SHP77 (cell line): ENCODE measurements at regions not wholly inside any gene's neighbourhood (a gene's known extent, or its start where the extent isn't known, plus 50 kb on each side); places are given as distances from the start of the nearest gene placed in this dataset.

Experiments
- DNase-seq, 2 experiments: peaks; one replicate each; lab custom pipeline; 2025; lab: John Stamatoyannopoulos, UW

- no peak for DNase-seq
Observed at GRCh38 chr2:157150747-157151146, 106.8 kb upstream of the GALNT5 start.

DNA sequence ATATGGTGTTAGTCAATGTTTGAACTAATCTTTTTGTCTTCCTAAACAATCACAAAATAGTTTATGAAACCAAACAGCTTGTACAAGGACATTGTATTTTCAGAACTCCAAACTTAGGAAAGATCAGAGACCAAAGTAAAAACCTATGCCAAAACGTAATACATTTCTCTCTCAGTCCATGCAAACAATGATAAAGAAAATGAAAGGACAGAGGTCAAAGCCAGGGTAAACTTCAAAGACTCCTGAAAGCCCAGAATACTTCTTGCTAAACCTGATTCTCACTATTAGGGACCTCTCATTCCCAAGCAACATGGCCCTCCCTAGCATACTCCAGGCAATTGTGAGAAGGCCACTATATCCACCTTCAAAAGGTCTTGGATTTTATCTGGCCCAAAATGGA, 105.1 kb upstream of the GALNT5 start:
- no peak for DNase-seq

DNA sequence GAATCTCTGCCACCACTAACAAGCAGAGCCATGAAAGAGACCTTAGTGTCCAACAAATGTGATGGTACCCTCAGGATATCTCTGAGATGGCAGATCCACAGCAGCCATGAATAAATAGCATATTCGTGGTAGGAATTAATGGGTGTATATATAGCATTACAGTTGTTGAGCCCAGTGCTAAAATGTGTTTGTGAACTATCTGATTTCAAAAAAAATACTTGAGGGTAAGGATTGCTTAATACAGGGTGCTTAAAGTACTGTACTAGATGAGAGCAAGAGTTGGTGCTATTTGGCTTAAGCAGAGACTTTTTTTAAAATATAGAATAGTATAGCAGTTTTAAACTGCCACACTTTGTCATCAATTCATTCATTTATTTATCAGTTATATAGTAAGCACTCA, 101.5 kb upstream of the GALNT5 start:
- no peak for DNase-seq

DNA sequence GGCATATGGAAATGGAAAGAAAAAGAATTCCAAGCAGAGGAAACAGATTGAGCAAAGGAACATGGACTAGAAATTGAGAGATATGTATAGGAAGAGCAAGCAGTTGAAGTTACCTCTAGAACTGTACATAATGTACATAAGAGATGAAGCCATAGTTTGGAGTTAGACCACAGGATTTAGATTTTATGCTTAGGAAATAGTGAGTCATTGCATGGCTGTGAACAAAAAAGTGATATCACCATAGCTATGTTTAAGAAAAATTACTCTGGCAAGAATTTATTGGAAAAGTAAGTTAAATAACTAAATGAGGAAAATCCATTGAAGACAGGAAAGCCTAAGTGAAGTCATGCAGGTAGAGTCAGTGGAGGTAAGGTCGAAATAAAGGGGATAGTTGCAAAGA, 99.4 kb upstream of the GALNT5 start:
- DNase-seq = no peak

DNA sequence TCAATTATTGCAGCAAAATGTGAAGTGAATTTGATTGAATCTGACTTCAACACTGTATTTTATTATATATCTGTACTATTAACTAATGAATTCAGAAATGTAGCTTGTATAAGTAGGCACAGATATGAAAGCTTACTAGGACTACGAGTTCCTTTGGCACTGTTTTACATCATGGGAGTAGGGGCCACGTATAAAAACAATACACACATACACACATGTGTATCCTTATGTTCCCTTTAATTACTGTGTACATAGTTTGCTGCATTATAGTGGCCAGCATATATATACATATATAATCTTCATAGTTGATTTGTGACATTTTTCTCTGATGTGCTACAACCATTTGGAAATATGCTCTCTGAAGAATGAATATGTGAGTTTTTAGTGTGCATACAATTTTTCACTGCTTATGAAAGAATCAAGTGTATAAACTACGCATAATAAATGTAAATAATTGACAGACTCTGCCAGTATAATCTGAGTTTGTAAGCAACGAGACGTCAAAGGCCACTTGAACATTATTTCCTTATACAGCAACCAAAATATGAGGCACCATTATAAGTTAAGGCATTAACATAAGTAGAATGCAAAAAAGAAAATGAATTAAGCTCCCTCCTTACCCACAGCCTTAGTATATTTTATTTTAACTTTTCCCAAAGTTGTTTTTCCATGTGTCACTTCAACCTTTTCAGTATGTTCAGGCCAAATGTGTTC, 98.1 kb upstream of the GALNT5 start:
- no peak for DNase-seq

GRCh38 chr2:157160111-157160510, 97.4 kb upstream of the GALNT5 start:
- DNase-seq = no peak

DNA sequence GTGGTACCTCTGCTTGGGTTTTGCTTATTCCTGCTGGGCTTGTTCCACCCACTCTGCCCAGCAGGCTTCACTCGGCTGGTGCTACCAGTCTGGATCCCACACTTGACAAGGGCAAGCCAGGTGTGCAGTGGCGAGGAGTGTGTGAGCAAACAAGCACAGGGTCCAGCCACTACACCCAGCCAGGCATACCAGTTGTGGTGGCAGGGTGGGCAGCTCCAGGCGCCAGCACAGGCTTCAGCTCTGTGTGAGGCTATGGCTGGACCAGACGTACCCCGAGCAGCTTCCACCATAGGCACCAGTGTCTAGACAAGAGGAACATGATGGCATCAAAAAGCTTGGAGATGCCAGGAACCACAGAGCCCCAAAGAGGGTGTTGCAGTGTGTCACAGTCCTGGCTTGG, 93.1 kb upstream of the GALNT5 start:
- DNase-seq = no peak

GRCh38 chr2:157164891-157165290, 92.6 kb upstream of the GALNT5 start:
- DNase-seq = no peak

DNA sequence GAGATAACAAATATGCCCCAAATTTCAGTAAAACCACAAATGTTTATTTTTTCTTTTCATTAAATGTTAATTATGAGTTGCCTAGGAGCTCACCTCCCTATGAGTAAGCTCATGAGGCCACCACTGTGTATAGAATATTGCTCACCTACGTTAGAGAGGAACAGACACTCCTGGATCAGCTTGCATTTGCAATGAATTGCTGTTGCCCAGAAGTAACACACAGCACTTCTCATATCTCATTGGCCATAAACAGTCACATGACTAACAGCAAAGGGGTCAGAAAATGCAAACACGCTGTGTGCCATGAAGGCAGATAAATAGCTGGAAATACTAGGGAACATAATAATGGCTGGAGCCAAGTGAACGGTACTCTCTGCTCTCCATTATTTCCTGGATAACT, 89.0 kb upstream of the GALNT5 start:
- DNase-seq = no peak

DNA sequence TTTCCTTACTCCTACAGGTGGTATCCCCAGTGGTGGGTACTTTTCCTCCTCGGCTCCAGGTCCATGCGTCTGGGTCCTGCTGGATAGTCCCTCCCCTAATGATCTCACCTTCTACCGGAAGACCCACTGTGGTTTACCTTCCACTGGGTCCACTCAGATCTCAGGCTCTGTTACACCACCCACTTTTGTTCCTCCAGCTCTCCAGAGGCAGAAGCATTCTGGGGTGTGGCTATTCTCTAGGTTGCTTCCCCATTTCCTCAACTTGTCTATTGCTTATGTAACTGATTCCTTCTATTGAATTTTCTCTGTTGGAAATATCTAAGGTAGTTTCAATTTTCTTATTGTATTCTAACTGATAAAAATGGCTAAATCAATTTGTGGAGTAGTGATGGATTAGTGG, 87.6 kb upstream of the GALNT5 start:
- no peak for DNase-seq

DNA sequence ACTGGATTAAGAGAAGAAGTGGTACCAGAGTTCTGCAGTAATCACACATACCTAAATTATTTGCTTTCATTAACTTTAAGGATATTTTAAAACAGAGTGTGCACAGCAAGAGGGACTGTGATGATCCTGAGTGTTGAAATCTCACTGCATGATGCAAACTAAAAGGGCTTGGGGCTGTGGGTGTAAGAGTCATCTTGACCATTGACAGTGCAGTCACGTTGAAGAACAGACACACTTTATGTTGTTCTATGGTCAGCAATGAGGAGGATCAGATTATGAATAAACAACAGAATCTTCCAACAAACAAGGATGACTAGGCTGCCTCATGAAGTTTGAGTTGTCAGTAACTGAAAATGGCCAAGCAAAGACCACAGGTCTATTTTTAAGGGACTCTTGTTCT, 87.2 kb upstream of the GALNT5 start:
- DNase-seq = no peak

- no peak for DNase-seq
Observed at GRCh38 chr2:157172239-157172638, 85.3 kb upstream of the GALNT5 start.

DNA sequence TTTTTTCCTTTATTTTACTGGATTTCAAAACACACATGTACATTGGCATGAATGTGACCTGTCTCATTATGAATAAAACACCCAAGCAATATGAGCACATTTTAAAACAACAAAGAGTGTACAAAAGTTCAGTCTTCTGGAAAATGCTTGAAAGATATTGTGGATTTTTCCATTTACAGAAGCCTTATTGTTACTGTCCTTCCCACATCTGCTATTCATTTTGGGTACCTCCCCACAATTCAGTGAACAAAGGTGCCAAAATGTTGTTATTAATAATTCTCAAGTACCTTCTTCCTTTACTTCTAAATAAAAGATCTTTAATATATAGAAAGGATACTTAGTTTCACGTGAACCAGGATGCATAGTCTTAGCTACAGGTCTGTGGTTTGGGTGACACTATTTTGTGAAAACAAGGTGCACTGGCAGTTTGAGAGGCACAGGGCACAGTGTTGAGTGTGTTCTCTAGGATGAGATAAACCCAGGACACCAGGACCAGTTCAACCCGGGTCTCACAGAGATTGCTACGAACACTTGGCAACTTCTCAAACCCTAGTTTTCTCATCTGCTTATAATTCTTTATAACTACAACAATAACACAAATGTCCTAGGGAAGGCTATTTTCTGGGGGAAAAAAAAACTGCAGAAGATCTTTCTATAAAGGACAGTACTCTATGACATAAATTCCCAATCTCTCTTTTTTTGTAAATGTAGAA, 84.5 kb upstream of the GALNT5 start:
- no peak for DNase-seq

GRCh38 chr2:157173740-157174184, 83.7 kb upstream of the GALNT5 start:
- no peak for DNase-seq

DNA sequence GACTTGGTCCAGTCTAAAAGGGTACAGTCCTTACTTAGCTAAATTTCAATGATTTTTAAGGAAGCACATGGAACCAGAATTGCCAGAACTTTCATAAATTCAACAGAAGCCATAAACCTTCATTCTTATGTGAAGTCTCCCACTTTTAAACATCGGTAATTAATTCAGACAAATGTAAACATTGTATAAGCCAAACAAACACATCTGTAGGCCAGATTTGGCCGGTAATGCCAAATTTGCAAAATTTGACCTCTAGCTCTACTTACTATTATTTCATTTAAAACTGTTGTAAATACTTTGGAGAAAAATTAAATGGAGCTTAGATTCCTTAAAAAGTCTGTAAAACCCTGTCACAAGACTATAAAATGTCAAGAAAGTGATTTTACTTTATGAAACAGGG, 83.2 kb upstream of the GALNT5 start:
- no peak for DNase-seq

- no peak for DNase-seq
Observed at GRCh38 chr2:157176602-157177001, 80.9 kb upstream of the GALNT5 start.

DNA sequence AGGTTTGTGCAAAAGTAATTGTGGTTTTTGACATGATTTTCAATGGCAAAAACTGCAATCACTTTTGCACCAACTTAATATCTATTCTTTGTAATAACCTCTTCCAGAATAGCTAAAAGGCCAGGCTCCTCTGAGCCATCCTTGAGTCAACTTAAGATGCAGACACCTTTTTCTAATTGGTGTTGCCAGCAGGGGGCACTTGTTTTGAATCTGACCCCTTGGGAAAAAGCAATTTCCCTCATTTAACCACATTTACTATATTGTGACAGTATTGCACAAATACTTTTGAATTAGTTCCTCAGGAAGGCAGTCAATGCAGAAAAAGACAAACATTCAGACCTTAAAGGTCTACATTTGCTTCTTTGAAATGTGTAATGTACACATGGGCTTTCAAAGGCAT, 78.6 kb upstream of the GALNT5 start:
- no peak for DNase-seq

GRCh38 chr2:157179324-157180105, 78.0 kb upstream of the GALNT5 start:
- DNase-seq = no peak

DNA sequence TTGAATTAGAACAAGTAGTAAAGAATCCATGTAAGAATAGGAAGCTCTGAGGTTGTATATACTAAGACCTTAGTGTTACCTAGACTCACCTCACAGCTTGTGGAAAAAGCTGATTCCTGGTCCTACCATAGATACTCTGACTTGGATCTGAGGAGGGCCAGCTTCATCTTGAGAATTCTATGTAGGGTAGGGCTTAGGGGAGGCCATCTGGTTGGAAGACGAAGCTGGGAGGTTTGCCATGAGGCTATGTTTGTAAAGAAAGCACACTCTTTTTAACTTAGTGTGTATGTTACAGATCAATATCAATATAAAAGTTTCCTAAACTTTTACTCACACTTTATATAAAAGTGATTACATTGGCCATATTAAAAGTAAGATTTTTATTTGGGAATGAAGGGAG, 77.1 kb upstream of the GALNT5 start:
- DNase-seq = no peak

DNA sequence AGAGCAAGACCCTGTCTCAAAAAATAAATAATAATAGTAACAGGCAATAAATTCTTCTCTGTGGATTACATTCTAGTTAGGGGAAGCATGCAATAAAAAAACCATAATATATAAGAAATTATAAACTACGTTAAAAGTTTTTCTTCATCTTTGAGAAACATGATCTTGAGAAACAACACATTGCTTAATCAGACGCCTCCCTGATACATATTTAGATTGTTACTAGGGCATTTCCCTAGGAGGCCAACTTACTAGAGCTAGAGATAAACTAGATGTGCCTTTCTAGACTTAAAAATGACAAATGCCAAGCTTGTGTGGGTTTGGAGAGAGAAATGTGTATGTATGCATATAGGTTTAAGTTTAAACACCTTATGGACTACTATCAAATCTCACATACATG, 76.3 kb upstream of the GALNT5 start:
- DNase-seq = no peak

GRCh38 chr2:157182204-157182709, 75.2 kb upstream of the GALNT5 start:
- peak in 1 of 2 experiments; percentile 22 for DNase-seq

DNA sequence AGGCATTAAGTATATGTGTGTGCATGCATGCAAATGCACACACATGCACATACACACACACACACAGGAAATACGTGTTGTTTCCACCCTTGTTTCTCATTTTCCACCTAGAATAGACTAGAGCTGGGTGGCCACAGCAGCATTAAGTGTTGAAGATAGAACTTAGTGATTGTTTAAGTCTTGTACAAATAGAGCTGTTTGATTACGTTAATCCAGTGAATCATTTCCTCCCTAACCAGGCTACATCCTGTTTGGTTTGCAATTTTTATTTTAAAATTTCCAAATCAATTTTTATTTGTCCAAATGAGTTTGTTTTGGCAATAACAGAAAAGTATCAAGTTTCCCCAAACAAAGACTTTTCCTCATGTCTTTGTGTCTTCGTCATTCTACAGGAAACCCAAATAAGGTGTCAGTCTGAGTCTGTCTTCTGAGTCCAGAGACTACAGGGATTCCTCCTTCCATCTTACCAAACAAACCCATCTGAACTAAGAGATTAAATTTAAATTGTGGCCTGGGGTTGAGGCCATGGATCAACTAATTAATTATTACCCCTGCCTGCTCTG, 74.6 kb upstream of the GALNT5 start:
- DNase-seq = peak; percentile 10 to 29
